Dedifferentiated amniotic fluid mesenchymal stem cell (primary cell): ENCODE measurements at regions not wholly inside any gene's neighbourhood (a gene's known extent, or its start where the extent isn't known, plus 50 kb on each side); places are given as distances from the start of the nearest gene placed in this dataset.

Experiments used
- DNase-seq: peaks from one replicate; pipeline ENCODE4 v3.0.0-alpha.2; 2016; ENCODE audit errors: extremely low spot score

DNA sequence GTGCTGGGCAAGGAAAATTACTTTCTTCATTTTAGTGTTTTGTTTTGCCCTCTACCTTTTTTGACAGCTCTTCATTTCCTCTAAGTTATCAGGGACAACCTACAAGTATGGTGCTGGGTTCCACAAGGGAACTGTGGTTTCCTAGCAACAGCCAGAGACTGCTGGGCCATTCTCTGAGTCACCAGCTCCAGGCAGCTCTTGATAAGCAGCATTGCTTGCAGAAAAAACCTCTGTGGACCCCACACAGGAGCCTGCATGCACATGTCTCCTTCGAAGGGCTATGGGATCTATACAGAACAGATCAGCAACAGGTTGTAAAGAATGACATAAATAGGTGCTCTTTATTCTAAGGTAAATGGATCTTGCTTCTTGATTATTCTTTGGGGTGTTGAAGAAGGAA, 81.0 kb upstream of the CCDC196 start:
- no peak for DNase-seq

DNA sequence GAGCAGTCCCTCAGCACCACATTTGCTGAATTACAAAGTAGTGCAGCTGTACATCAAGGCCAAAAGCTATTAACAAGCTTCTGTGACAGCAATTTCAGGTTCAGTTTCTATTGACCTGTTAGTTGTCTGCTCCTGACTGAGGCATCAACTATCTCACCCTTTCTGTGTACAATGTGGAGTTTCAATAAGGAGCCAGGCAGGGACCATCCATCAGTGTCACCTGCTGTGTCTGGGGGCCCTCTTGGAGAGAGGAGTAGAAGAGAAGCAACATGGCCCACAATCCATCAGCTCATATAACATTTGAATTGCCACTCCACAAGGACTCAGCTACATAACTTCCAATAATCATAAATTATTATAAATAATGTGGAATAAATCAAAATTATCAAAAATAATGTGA, 72.3 kb upstream of the CCDC196 start:
- no peak for DNase-seq

DNA sequence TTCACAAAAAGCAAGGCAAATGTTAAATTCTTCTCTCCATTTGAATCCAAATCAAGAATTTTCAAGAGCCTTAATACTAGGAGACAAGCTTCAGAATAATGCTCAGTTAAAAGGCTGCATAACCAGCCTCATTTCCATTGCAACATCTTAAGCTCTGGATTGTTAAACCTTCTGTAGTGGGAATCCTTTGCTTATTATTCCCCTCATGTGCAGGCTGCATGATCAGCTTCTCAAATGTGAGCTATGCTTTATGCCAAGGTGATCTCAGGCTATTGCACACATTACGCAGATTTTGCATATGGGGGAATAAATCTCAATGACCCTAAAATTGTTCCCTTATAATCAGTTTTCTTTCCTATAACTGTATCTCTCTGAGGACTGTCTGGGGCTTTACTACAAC, 71.7 kb upstream of the CCDC196 start:
- DNase-seq: no peak

DNA sequence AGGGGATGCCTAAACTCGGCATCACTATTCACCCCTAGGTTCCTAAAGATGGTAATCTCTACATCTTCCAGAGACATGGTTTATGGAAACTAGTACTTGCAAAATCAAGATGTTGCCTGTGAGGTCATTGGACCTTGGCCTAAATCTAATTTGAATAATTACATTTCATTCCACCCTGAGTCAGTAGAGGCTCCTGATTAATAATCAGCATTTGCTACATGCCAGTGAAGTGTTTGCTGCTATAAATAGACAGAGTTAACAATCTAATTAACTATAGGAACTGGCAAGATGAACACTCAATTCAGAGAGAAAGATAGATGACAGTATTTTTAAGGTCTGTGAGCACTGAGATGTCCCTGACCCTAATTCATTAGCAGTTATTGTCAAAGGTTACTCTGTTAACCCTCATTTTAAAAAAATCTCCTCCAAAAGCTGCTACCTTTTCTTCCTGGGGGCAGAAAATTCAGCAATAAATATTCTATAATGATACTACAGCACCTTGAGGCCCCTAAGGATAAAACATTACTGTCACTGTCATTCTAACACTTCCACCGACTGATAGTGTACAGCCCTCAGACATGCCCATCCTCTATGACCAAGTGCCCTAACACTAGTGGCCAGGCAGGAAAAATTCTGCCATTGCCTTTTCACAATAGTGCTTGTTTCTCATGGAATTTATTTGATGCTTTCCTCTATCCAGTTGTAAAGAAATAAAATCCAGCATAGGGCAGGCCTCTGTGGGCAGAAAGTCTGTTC, 65.7 kb upstream of the CCDC196 start:
- no peak for DNase-seq

DNA sequence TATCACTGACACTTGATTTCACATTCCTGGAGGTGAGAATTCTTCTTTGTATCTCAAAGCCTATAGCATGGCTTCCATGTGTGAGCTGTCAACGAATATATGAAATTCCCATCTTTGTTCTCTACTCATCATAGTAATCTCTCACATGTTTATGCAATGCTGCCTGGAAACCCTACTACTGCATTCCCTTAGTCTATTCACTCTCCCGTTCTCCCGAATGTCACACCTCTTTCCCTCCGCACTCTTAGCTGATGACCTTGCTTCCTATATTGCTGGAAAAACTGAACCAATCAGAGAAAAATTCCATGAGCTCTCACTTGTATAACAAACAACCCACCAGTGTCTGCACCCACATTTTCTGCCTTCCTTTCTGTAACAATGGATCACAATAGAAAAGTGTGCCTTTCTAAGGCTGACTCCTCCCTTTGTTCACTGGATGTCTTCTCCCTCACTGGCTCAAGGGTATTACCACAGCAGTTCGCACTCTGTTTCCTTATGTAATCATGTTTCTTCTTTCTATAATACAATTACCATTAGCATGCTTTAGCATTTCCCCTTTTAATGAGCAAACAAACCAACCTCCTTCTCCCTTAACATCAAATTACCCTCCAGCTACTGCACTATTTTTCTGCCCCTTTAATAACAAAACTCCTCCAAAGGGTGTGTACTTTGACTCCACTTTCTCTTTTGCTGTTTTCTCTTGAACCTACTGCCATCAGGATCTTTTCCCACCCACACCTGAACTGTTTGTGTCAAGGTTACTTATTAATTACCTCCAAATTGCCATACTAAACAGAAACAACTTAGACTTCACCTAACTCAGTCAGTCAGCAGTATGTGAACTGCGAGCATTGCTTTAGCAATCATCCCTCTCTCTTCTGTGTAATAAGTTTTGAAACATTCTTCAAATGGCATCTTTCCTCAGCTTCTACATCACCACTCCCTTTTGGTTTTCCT, 63.9 kb upstream of the CCDC196 start:
- no peak for DNase-seq

DNA sequence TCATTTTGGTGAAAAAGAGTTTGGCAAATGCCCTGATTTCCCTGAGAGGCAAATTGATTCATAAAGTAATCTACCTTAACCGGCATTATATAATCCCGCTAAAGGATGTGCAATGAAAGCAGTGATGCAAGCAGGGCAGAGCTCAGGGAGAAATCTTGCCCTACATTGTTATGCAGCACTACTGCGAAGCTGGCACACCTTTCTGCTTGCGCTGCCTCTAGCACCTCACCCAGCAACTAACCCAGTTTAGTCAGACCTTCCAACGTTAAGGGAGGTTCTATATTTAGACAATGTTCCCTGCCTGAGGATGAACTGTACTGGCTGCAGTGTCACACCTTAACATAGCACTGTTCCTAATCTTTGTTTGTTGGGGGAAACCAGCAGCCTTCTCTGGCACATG, 60.8 kb upstream of the CCDC196 start:
- DNase-seq: no peak

DNA sequence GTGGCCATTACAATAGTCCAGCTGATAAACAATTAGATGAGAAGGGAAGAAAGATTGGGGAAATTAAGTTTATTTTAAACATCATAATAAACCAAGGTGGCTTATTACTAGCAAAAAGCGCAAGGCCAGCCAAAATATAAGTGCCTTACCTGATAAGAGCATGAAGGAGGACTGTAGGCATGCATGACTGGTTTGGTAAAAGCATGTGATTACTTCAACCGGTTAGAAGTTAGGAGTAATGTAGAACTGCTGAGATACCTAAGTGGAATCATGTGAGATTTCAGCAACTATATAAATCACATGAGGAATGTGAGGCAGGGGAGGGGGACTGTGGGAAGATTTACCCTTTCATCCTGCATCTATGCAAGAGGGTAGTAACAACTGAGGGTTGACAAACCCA, 59.7 kb upstream of the CCDC196 start:
- no peak for DNase-seq

DNA sequence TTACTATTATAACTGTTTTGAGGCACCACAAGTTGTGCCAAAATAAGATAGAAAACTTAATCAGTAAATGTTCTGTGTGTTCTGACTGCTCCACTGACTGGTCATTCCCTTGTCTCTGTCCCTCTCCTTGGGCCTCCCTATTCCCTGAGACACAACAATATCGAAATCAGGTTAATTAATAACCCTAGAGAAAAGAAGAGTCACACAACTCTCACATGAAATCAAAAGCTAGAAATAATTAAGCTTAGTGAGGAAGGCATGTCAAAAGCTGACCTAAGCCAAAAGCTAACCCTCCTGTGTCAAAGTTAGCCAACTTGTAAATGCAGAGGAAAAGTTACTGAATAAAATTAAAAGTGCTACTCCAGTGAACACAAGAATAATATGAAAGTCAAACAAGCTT, 53.8 kb upstream of the CCDC196 start:
- no peak for DNase-seq

DNA sequence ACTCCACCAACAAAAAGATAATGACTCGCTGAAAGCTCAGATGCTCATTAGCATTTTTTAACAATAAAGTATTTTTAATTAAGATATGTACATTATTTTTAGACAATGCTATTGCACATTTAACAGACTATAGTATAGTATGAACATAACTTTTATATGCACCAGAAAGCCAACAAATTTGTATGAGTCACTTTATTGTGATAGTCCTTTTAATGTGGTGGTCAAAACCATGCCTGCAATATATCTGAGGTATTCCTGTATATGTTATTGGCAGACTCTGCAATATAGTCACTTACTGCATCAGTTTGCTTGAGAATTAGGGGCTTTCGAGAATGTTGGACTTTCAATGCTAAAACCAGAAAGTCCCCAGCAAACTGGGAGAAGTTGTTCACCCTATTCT, 51.7 kb upstream of the CCDC196 start:
- no peak for DNase-seq

DNA sequence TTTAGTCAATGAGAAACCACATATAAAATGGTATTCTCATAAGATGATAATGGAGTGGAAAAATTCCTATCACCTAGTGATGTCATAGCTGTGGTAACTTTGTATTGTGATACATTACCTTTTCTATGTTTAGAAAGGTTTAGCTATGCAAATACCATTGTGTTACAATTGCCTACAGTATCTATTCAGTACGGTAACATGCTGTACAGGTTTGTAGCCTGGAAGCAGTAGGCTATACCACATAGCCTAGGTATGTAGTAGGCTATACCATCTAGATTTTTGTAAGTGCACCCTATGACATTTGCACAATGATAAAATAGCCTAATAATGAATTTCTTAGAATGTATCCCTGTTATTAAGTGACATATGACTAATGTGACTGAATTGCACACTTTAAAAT, 50.5 kb upstream of the CCDC196 start:
- DNase-seq: no peak
